Bronchial epithelial cell (primary cell): ENCODE measurements at regions not wholly inside any gene's neighbourhood (a gene's known extent, or its start where the extent isn't known, plus 50 kb on each side); places are given as distances from the start of the nearest gene placed in this dataset.

ENCODE experiments used
- DNase-seq: peaks from one replicate; pipeline ENCODE4 v3.0.0-alpha.2; 2010; ENCODE audit warnings: low read depth
- FAIRE-seq: peaks from 2 replicates; lab custom pipeline; 2011; peaks lifted over from hg19 to GRCh38; lab: Jason Lieb, UNC
- H3K27me3 ChIP-seq: 2 replicates; pipeline ENCODE4 v1.5.1; 2011; ENCODE audit warnings: low read length; ENCODE audit not compliant: control insufficient read depth, insufficient read depth
- H3K36me3 ChIP-seq: 2 replicates; pipeline ENCODE4 v1.5.1; 2011; ENCODE audit warnings: low read length; ENCODE audit not compliant: control insufficient read depth, insufficient read depth
- H3K4me3 ChIP-seq: 2 replicates; pipeline ENCODE4 v1.5.1; 2011; ENCODE audit warnings: mild to moderate bottlenecking, low read depth, low read length, control low read depth
- TF ChIP-seq, protein P1 (sequence below): IDR thresholded peaks from 2 replicates; pipeline ENCODE4 v1.5.1; 2011; ENCODE audit warnings: mild to moderate bottlenecking, moderate library complexity, low read length, control low read depth, inconsistent platforms; ENCODE audit not compliant: insufficient read depth, severe bottlenecking

DNA sequence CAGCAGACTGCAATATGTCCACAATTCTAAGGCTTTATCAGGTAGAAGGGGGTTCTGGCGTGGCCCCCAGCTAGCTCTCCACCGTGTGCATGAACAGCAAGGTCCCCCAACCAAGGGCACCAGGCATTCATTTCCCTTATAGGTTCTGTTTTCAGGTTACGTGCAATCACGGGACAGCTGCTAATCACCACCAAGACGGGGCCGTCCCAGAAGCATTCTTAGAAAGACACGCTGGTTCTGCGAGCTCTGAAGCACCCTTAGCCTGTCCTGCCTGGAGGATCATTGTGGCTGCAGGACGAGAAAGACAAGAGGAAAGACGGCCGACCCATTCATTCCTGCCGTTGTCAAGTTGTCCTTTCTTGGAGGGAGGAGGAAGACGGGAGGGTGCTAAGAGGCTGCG, 302.9 kb downstream of the SOX9 start:
- DNase-seq: no peak
- H3K27me3 ChIP-seq: no peaks in the 10 kb centered on the region
- no peak for FAIRE-seq
- H3K4me3 ChIP-seq: no peak overlapping the region
- H3K36me3 ChIP-seq: peaks cover 24% of the 10 kb centered on the region
- TF ChIP-seq, protein P1, sequence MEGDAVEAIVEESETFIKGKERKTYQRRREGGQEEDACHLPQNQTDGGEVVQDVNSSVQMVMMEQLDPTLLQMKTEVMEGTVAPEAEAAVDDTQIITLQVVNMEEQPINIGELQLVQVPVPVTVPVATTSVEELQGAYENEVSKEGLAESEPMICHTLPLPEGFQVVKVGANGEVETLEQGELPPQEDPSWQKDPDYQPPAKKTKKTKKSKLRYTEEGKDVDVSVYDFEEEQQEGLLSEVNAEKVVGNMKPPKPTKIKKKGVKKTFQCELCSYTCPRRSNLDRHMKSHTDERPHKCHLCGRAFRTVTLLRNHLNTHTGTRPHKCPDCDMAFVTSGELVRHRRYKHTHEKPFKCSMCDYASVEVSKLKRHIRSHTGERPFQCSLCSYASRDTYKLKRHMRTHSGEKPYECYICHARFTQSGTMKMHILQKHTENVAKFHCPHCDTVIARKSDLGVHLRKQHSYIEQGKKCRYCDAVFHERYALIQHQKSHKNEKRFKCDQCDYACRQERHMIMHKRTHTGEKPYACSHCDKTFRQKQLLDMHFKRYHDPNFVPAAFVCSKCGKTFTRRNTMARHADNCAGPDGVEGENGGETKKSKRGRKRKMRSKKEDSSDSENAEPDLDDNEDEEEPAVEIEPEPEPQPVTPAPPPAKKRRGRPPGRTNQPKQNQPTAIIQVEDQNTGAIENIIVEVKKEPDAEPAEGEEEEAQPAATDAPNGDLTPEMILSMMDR: no peak

DNA sequence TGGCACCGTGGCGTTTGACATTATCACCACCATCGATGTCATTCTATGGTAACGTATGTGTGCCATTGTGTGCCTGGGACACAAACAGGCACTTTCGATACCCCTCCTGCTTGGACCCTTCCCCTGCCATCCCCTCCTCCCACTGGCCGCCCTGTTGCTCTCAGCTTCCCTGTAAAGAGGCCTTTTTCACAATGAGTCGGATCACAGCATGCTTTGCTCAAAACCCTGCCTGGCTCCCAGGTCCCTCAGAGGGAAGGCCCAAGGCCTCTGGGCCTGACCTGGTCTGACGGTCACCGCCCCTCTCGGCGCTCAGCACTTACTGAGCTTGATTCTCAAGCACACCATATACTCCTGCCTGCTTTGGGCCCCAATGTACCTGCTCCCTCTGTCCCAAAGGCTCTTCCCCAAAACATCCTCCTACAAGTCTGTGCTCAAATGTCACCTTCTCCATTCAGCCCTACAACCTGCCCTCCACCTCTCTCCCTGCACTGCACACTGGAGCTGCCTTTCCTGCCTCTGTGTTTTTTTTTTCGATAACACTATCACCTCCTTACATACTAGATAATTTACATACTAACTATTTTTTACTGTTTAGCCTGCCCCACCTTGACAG, 303.8 kb downstream of the SOX9 start:
- peaks cover 22% of the 10 kb centered on the region for H3K36me3 ChIP-seq
- no peak for FAIRE-seq

DNA sequence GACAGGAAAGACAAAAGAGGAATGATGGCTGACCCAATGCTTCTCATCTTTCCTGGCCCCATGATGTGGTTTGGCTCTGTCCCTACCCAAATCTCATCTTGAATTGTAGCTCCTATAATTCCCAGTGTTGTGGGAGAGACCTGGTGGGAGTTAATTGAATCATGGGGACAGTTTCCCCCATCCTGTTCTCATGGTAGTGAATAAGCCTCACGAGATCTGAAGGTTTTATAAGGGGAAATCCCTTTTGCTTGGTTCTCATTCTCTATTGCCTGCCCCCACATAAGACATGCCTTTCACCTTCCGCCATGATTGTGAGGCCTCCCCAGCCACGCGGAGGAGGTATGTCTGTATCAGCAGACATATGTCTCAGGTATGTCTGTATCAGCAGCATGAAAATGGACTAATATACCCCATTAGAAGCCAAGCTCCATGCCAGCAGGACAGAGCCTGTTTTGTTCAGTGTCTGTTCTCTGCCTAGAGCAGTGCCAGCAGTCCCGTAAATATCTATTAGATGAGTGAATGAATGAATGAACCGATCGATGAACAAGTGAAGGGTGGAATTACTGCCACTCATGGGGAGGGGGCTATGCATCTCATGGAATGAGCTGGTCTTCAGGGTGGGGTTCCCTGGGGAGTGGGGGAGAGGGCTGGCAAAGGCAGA, 304.4 kb downstream of the SOX9 start:
- Histone ChIP-seq H3K4me3 (no peak overlapping the region), H3K36me3 (peaks cover 16% of the 10 kb centered on the region), H3K27me3 (no peaks in the 10 kb centered on the region)
- DNase-seq (no peak), FAIRE-seq (no peak)
- TF ChIP-seq, protein P1: no peak

More for the DNA sequence above, 303.8 kb downstream of the SOX9 start:
- H3K27me3 ChIP-seq: no peaks in the 10 kb centered on the region
- TF ChIP-seq, protein P1: no peak
- no peak for DNase-seq
- H3K4me3 ChIP-seq: no peak overlapping the region

DNA sequence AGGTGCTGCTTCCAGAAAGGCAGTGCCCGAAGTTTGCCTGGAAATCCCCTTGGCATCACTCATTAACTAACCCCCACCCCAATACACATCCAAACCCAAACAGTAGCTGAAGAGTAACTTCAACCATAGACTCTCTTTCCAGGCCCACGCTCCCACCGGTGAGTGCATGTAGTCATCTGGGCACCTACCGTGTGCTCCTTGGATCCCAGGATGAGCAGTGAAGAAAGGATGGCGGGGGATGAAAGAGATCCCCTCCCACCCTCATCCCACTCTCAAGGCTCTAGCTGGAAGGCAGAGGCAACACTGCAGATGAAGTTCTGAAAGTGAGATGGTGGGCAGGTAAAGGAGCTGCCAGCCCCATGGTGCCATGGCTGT, 305.0 kb downstream of the SOX9 start:
- Histone ChIP-seq H3K4me3 (no peak overlapping the region), H3K27me3 (no peaks in the 10 kb centered on the region), H3K36me3 (peaks cover 11% of the 10 kb centered on the region)
- FAIRE-seq: no peak
- no peak for DNase-seq
- TF ChIP-seq, protein P1: no peak

DNA sequence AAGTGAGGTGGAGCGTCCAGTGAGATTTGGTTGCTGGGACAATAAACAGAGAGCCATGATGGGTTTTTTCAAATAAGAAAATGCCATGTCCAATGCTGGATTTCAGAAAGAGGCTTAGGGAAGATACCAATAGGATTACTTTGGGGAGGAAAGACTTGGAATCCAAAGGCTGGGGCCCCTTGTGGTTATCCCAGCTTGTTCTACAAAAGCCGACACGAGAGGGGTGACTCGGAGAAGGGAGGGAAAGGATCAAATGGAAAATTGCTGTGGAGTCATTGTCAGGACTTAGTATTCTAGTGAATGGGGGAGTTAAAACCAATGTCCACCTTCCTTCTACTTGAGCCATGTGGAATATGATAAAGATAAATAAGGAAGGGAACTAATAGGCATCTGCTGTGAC, 305.5 kb downstream of the SOX9 start:
- DNase-seq (no peak), FAIRE-seq (no peak)
- TF ChIP-seq, protein P1: no peak

More for the DNA sequence above, 305.5 kb downstream of the SOX9 start:
- peaks cover 10% of the 10 kb centered on the region for H3K36me3 ChIP-seq
- H3K4me3 ChIP-seq: no peak overlapping the region
- no peaks in the 10 kb centered on the region for H3K27me3 ChIP-seq
